Transverse colon (tissue), 4 donors: ENCODE measurements at regions not wholly inside any gene's neighbourhood (a gene's known extent, or its start where the extent isn't known, plus 50 kb on each side); places are given as distances from the start of the nearest gene placed in this dataset.

Experiments
- DNase-seq: peaks from one replicate; pipeline ENCODE4 v3.0.0-alpha.2; 2019
- H3K27ac ChIP-seq, 4 donors: fragments of 200-600 bp; sonication (generic); 2 replicates each; pipeline ENCODE4 v1.5.1; 2016 to 2018; ENCODE audit warnings: inconsistent platforms in 4 of 4
- H3K27me3 ChIP-seq: fragments of 200-600 bp; sonication (generic); 2 replicates; pipeline ENCODE4 v1.5.1; 2017; ENCODE audit warnings: inconsistent platforms
- H3K36me3 ChIP-seq, 4 donors: fragments of 200-600 bp; sonication (generic); 2 replicates each; pipeline ENCODE4 v1.5.1; 2017 to 2019; ENCODE audit warnings: inconsistent platforms in 4 of 4
- H3K4me1 ChIP-seq, 4 donors: fragments of 200-600 bp; sonication (generic); 2 replicates each; pipeline ENCODE4 v1.5.1; 2017 to 2020; ENCODE audit warnings: inconsistent platforms in 4 of 4
- H3K4me3 ChIP-seq, 4 donors: fragments of 200-600 bp; sonication (generic); 1 replicate in 1 of 4; 2 replicates in 3 of 4; pipeline versions ENCODE4 v1.5.1 to v1.6.1; 2017 to 2019; ENCODE audit warnings: inconsistent platforms in 4 of 4
- H3K9me3 ChIP-seq, 2 donors: fragments of 200-600 bp; sonication (generic); 2 replicates each; pipeline ENCODE4 v1.5.1; 2017 to 2019; ENCODE audit warnings: inconsistent platforms in 2 of 2
- EP300 ChIP-seq: sonication (generic); formaldehyde crosslinking; IDR thresholded peaks from one replicate; pipeline ENCODE4 v1.6.1; 2017; ENCODE audit warnings: antibody characterized with exemption, low read depth
- POLR2A ChIP-seq: fragments of 450-650 bp; IDR thresholded peaks from one replicate; pipeline ENCODE4 v1.6.1; 2016; ENCODE audit warnings: antibody characterized with exemption, mild to moderate bottlenecking, moderate library complexity
- POLR2AphosphoS5 ChIP-seq, 3 donors: sonication (generic); formaldehyde crosslinking; IDR thresholded peaks; one replicate each; pipeline ENCODE4 v1.6.1; 2016; ENCODE audit warnings: antibody characterized with exemption in 3 of 3
- WGBS, 2 donors: methylation state at CpG; one replicate each; pipeline ENCODE4 v1.1.5; 2018; ENCODE audit warnings: low coverage in 1 of 2; 5-methylcytosine and 5-hydroxymethylcytosine counted together
- in situ Hi-C, 4 donors: fragments of 200-750 bp; cut with MboI; loops; one replicate each; pipeline versions ENCODE4 v1.15.0 to v1.15.1; 2017; ENCODE audit warnings: low sequenced_read_pairs in 3 of 4, low pct_ligation_motif_present in 1 of 4, low pct_unique_long_range_greater_than_20kb in 1 of 4
- intact Hi-C: fragments of 100-400 bp; cut with DNase I; formaldehyde crosslinking; loops from one replicate; pipeline ENCODE4 v1.15.1; 2023; ENCODE audit warnings: low total_unique reads
- TF ChIP-seq, protein P1 (sequence below), 5 experiments: fragments of 200-600 bp in 3 of 5; fragments of 450-650 bp in 2 of 5; sonication (generic) in 3 of 5; IDR thresholded peaks; 1 replicate in 2 of 5; 2 replicates in 3 of 5; pipeline ENCODE4 v1.5.1; 2016 to 2017; ENCODE audit warnings: antibody characterized with exemption in 5 of 5, inconsistent platforms in 3 of 5, mild to moderate bottlenecking in 2 of 5, moderate library complexity in 1 of 5

DNA sequence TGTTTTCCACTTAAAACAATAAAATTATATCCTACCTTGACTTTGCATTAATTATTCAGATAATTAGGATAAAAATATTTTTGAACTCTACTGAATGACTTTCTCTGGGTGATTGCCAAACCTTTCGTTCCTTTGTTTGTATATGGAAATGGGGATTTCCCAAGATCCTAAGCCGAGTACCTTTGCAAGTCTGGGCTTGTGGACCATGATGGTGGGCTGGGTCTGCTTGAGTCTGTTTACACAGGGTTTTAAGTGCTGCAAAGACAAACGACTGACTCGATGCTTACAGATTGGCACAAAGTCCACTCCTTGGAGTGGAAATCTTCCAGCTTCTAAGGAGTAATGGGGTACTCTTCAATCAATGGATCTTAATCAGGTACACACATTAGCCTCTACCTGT is 659.5 kb downstream of the TSN start:
- no peaks in the 10 kb centered on the region for H3K9me3 ChIP-seq
- WGBS, 2 donors, result 15 to 38% methylated on average over 2 to 4 of the region's 4 CpGs
- in situ Hi-C loops (no loop called here), intact Hi-C loops (no loop called here)
- no peak for TF ChIP-seq POLR2AphosphoS5 (IDR thresholded peaks at IDR 0.05)
- TF ChIP-seq, protein P1, sequence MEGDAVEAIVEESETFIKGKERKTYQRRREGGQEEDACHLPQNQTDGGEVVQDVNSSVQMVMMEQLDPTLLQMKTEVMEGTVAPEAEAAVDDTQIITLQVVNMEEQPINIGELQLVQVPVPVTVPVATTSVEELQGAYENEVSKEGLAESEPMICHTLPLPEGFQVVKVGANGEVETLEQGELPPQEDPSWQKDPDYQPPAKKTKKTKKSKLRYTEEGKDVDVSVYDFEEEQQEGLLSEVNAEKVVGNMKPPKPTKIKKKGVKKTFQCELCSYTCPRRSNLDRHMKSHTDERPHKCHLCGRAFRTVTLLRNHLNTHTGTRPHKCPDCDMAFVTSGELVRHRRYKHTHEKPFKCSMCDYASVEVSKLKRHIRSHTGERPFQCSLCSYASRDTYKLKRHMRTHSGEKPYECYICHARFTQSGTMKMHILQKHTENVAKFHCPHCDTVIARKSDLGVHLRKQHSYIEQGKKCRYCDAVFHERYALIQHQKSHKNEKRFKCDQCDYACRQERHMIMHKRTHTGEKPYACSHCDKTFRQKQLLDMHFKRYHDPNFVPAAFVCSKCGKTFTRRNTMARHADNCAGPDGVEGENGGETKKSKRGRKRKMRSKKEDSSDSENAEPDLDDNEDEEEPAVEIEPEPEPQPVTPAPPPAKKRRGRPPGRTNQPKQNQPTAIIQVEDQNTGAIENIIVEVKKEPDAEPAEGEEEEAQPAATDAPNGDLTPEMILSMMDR (IDR thresholded peaks at IDR 0.05), result no peak
- no peak for TF ChIP-seq POLR2A
- TF ChIP-seq EP300, result no peak
- no peak overlapping the region for H3K27ac ChIP-seq
- H3K4me1 ChIP-seq, result no peaks in the 10 kb centered on the region
- no peak overlapping the region for H3K4me3 ChIP-seq
- no peaks in the 10 kb centered on the region for H3K36me3 ChIP-seq
- no peak for DNase-seq
- H3K27me3 ChIP-seq, result no peaks in the 10 kb centered on the region

DNA sequence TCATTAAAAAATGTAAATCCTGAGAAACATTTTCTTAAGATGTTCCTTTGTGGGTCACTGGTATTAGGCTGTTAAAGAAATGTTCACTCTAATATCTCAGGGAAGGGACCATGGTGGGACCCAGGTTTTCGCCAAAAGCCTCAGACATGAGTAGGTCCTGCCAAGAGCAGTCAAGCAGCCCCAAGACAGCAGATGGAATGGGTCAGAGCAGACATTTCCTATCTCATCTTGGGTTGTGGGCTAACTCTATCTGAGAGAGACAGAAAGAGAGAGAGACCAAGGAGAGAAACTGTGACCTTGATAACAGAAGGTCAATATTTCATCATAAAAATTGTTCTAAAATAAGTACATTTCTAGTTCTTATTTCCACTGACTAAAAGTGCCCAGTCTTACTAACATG is 661.7 kb downstream of the TSN start:
- no peaks in the 10 kb centered on the region for H3K36me3 ChIP-seq
- no peak for DNase-seq
- no peaks in the 10 kb centered on the region for H3K27me3 ChIP-seq
- 80 to 100% methylated on average over 1 of the region's 1 CpG for WGBS, 2 donors
- H3K9me3 ChIP-seq, result no peaks in the 10 kb centered on the region
- TF ChIP-seq POLR2AphosphoS5 (IDR thresholded peaks at IDR 0.05), result no peak
- TF ChIP-seq, protein P1 (IDR thresholded peaks at IDR 0.05), result no peak
- no peak for TF ChIP-seq POLR2A
- no peak for TF ChIP-seq EP300
- H3K4me3 ChIP-seq, result no peak overlapping the region
- in situ Hi-C loops (no loop called here), intact Hi-C loops (no loop called here)
- H3K4me1 ChIP-seq, result no peaks in the 10 kb centered on the region
- H3K27ac ChIP-seq, result no peak overlapping the region

DNA sequence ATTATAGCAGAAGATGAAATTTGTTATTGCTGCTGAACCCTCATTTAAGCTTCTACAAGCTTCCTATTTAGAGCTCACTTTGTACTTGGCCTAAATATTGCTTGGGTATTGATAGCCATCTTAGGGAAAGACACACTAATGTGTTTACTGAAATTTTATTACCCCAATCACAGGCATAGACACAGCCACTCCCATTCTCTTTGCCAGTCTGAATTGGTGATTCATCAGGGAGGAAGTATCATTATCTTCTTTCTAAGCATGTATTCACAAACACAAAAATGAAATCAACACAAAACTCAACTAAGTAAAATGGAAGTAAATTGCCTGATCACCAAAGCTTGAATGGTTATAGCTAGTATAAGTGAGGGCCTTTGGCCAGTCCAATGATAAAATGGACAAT is 666.3 kb downstream of the TSN start:
- no peak for DNase-seq
- Histone ChIP-seq H3K27me3 (no peaks in the 10 kb centered on the region), H3K4me1 (no peaks in the 10 kb centered on the region), H3K36me3 (no peaks in the 10 kb centered on the region), H3K27ac (no peak overlapping the region), H3K9me3 (no peaks in the 10 kb centered on the region), H3K4me3 (no peak overlapping the region)
- in situ Hi-C loops, result no loop called here
- TF ChIP-seq, protein P1 (IDR thresholded peaks at IDR 0.05), result no peak
- TF ChIP-seq EP300, result no peak
- intact Hi-C loops, result no loop called here

DNA sequence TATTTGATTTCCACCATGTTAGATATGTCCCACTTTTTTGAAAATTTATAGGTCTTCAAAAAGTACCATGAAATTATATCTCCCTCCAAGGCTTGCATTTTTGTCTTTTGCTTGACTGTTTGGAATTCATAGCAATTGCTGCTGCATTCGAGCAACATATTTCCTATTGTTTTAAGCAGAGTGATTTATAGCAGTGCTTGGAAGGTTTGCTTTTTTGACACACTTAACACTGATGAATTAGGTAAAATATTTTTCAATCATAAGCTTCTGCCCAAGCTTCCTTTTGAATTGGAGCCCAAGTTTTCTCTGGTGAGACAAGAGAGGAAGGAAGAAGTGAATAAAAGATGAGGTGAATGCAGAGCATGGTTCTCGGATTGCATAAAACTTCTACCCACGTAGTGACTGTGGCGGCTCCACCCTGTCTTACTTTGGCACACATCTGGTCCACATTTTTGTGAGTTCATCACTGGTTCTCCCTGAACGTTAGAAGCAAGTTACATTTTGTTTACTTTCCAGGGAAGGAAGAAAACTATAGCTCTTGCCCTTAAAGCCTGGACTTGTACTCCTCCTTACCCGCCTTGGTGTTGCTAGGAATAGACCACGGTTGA is 667.0 kb downstream of the TSN start:
- intact Hi-C loops (no loop called here), in situ Hi-C loops (no loop called here)
- Histone ChIP-seq H3K4me1 (no peaks in the 10 kb centered on the region), H3K9me3 (no peaks in the 10 kb centered on the region), H3K27me3 (no peaks in the 10 kb centered on the region), H3K36me3 (no peaks in the 10 kb centered on the region), H3K4me3 (no peak overlapping the region), H3K27ac (no peak overlapping the region)
- TF ChIP-seq, protein P1 (IDR thresholded peaks at IDR 0.05), result no peak
- TF ChIP-seq EP300 (no peak), POLR2A (no peak), POLR2AphosphoS5 (IDR thresholded peaks at IDR 0.05) (no peak)
- 73 to 77% methylated on average over 3 to 7 of the region's 7 CpGs for WGBS, 2 donors
- no peak for DNase-seq
